ENCODE measurements at regions not wholly inside any gene's neighbourhood (a gene's known extent, or its start where the extent isn't known, plus 50 kb on each side); places are given as distances from the start of the nearest gene placed in this dataset.

GRCh38 chr21:16357994-16358393 lies 628.2 kb downstream of the USP25 start:
- Histone ChIP-seq H3K27ac (ENCODE audit: low read length) (no peak overlapping the region), H3K4me3 (ENCODE audit: low read length) (no peak overlapping the region), H2AFZ (ENCODE audit: low read depth, low read length) (no peak overlapping the region), H3K27me3 (ENCODE audit: low read depth, low read length) (no peaks in the 10 kb centered on the region), H3K4me2 (ENCODE audit: low read length) (no peak overlapping the region), H4K20me1 (ENCODE audit: insufficient read depth, low read length) (no peaks in the 10 kb centered on the region), H3K36me3 (replicated peaks; ENCODE audit: low read depth, low read length) (no peaks in the 10 kb centered on the region), H3K9ac (ENCODE audit: low read length) (no peak overlapping the region), H3K79me2 (ENCODE audit: low read length) (no peaks in the 10 kb centered on the region), H3K4me1 (ENCODE audit: low read length) (no peaks in the 10 kb centered on the region), H3K9me3 (ENCODE audit: insufficient read depth, low read length) (no peaks in the 10 kb centered on the region)
- no peak for TF ChIP-seq EZH2phosphoT487 (IDR thresholded peaks at IDR 0.05; ENCODE audit: low read depth)
- TF ChIP-seq CTCF (IDR thresholded peaks at IDR 0.05; ENCODE audit: low read depth, low read length) = no peak

GRCh38 chr21:16358784-16359183 lies 629.0 kb downstream of the USP25 start:
- no peak overlapping the region for H2AFZ ChIP-seq (ENCODE audit: low read depth, low read length)
- no peak overlapping the region for H3K27ac ChIP-seq (ENCODE audit: low read length)
- TF ChIP-seq CTCF (IDR thresholded peaks at IDR 0.05; ENCODE audit: low read depth, low read length) = no peak
- no peak for TF ChIP-seq EZH2phosphoT487 (IDR thresholded peaks at IDR 0.05; ENCODE audit: low read depth)
- H3K79me2 ChIP-seq (ENCODE audit: low read length) = no peaks in the 10 kb centered on the region
- no peaks in the 10 kb centered on the region for H3K27me3 ChIP-seq (ENCODE audit: low read depth, low read length)
- H3K4me1 ChIP-seq (ENCODE audit: low read length) = no peaks in the 10 kb centered on the region
- H4K20me1 ChIP-seq (ENCODE audit: insufficient read depth, low read length) = no peaks in the 10 kb centered on the region
- H3K36me3 ChIP-seq (replicated peaks; ENCODE audit: low read depth, low read length) = no peaks in the 10 kb centered on the region
- H3K4me3 ChIP-seq (ENCODE audit: low read length) = no peak overlapping the region
- H3K9ac ChIP-seq (ENCODE audit: low read length) = no peak overlapping the region
- H3K9me3 ChIP-seq (ENCODE audit: insufficient read depth, low read length) = no peaks in the 10 kb centered on the region
- H3K4me2 ChIP-seq (ENCODE audit: low read length) = no peak overlapping the region

GRCh38 chr21:16363100-16363499 lies 633.3 kb downstream of the USP25 start:
- H3K4me1 ChIP-seq (ENCODE audit: low read length) = no peaks in the 10 kb centered on the region
- no peaks in the 10 kb centered on the region for H3K36me3 ChIP-seq (replicated peaks; ENCODE audit: low read depth, low read length)
- no peak overlapping the region for H3K4me2 ChIP-seq (ENCODE audit: low read length)
- H3K27ac ChIP-seq (ENCODE audit: low read length) = no peak overlapping the region
- TF ChIP-seq CTCF (IDR thresholded peaks at IDR 0.05; ENCODE audit: low read depth, low read length) (no peak), EZH2phosphoT487 (IDR thresholded peaks at IDR 0.05; ENCODE audit: low read depth) (no peak)
- H4K20me1 ChIP-seq (ENCODE audit: insufficient read depth, low read length) = no peaks in the 10 kb centered on the region
- no peak overlapping the region for H3K9ac ChIP-seq (ENCODE audit: low read length)
- no peaks in the 10 kb centered on the region for H3K9me3 ChIP-seq (ENCODE audit: insufficient read depth, low read length)
- no peaks in the 10 kb centered on the region for H3K27me3 ChIP-seq (ENCODE audit: low read depth, low read length)
- H2AFZ ChIP-seq (ENCODE audit: low read depth, low read length) = no peak overlapping the region
- no peak overlapping the region for H3K4me3 ChIP-seq (ENCODE audit: low read length)
- H3K79me2 ChIP-seq (ENCODE audit: low read length) = no peaks in the 10 kb centered on the region

GRCh38 chr21:16363518-16363917 lies 633.7 kb downstream of the USP25 start:
- no peaks in the 10 kb centered on the region for H3K4me1 ChIP-seq (ENCODE audit: low read length)
- no peaks in the 10 kb centered on the region for H3K36me3 ChIP-seq (replicated peaks; ENCODE audit: low read depth, low read length)
- TF ChIP-seq CTCF (IDR thresholded peaks at IDR 0.05; ENCODE audit: low read depth, low read length) = no peak
- no peak for TF ChIP-seq EZH2phosphoT487 (IDR thresholded peaks at IDR 0.05; ENCODE audit: low read depth)
- no peaks in the 10 kb centered on the region for H3K79me2 ChIP-seq (ENCODE audit: low read length)
- no peaks in the 10 kb centered on the region for H4K20me1 ChIP-seq (ENCODE audit: insufficient read depth, low read length)
- no peaks in the 10 kb centered on the region for H3K9me3 ChIP-seq (ENCODE audit: insufficient read depth, low read length)
- H3K27me3 ChIP-seq (ENCODE audit: low read depth, low read length) = no peaks in the 10 kb centered on the region
- no peak overlapping the region for H2AFZ ChIP-seq (ENCODE audit: low read depth, low read length)
- no peak overlapping the region for H3K9ac ChIP-seq (ENCODE audit: low read length)
- H3K4me2 ChIP-seq (ENCODE audit: low read length) = no peak overlapping the region
- no peak overlapping the region for H3K4me3 ChIP-seq (ENCODE audit: low read length)
- no peak overlapping the region for H3K27ac ChIP-seq (ENCODE audit: low read length)
